C4-2B (cell line): ENCODE measurements at regions not wholly inside any gene's neighbourhood (a gene's known extent, or its start where the extent isn't known, plus 50 kb on each side); places are given as distances from the start of the nearest gene placed in this dataset.

ENCODE experiments used
- H3K27ac ChIP-seq: fragments of 450-650 bp; 2 replicates; pipeline ENCODE4 v1.5.1; 2017
- ZFX ChIP-seq: fragments of 450-650 bp; IDR thresholded peaks from 2 replicates; pipeline ENCODE4 v1.6.1; 2017
- TF ChIP-seq, protein P1 (sequence below): fragments of 450-650 bp; conservative IDR thresholded peaks from 2 replicates; pipeline ENCODE4 v1.5.1; 2017; ENCODE audit warnings: mild to moderate bottlenecking

DNA sequence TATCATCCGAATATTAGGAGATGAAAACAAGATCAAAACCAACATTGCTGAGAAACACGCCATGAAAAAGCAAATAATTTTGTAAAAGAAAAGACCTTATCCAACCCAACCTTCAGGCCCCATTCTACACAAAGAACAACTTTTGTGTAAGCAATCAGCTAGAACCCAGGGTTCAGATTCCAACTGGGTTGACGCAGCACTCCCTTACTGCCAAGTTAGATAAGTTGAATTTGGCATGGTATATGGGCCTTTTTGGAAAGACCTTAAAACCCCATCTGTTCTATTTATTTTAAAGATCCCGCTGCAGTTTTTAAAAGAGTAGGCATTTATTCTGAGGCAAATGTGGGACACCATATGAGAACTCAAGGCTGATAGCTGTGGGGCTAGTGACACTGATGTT lies 2033.8 kb upstream of the WWC1 start:
- no peak overlapping the region for H3K27ac ChIP-seq

DNA sequence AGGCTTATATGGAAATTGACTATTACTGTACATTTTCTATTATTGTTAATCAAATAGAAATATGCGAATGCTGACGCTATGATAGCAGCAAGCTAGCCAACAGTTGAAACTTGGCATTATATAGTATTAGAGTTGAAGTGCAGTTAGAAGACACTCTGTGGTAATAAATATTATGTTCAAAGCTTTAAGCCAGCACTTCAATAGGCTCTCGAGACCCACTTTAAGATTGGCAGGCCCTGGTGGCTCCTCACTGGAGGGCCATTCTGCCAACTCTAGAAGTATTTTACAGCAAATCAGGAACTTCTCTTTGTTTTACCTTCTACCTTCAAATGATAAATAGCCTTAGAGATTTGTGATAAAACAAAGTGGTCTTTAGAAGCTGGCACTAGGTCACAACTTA lies 2029.0 kb upstream of the WWC1 start:
- no peak overlapping the region for H3K27ac ChIP-seq
- TF ChIP-seq ZFX: no peak
- TF ChIP-seq, protein P1, sequence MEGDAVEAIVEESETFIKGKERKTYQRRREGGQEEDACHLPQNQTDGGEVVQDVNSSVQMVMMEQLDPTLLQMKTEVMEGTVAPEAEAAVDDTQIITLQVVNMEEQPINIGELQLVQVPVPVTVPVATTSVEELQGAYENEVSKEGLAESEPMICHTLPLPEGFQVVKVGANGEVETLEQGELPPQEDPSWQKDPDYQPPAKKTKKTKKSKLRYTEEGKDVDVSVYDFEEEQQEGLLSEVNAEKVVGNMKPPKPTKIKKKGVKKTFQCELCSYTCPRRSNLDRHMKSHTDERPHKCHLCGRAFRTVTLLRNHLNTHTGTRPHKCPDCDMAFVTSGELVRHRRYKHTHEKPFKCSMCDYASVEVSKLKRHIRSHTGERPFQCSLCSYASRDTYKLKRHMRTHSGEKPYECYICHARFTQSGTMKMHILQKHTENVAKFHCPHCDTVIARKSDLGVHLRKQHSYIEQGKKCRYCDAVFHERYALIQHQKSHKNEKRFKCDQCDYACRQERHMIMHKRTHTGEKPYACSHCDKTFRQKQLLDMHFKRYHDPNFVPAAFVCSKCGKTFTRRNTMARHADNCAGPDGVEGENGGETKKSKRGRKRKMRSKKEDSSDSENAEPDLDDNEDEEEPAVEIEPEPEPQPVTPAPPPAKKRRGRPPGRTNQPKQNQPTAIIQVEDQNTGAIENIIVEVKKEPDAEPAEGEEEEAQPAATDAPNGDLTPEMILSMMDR: no peak

More for the DNA sequence above, 2033.8 kb upstream of the WWC1 start:
- TF ChIP-seq, protein P1: no peak
- TF ChIP-seq ZFX: no peak

DNA sequence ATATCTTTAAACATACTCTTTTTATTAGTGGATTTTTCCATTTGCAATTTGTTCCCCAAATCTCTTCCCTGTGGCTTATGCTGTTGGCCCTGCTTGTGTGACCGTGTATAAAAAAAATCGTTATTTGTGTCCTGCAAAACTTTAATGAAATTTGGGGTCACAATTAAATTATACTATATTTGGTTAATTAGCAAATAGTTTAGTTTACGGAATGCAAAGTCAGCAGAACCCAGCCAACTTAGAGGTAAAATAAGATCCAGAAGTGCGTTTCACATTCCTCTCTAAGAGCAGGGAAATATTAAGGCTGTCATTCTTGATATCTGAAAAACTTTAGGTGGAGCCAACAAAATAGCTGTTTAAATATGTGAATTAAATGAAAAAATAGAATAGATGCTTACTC lies 2023.5 kb upstream of the WWC1 start:
- no peak overlapping the region for H3K27ac ChIP-seq
- TF ChIP-seq ZFX: no peak
- TF ChIP-seq, protein P1: no peak

DNA sequence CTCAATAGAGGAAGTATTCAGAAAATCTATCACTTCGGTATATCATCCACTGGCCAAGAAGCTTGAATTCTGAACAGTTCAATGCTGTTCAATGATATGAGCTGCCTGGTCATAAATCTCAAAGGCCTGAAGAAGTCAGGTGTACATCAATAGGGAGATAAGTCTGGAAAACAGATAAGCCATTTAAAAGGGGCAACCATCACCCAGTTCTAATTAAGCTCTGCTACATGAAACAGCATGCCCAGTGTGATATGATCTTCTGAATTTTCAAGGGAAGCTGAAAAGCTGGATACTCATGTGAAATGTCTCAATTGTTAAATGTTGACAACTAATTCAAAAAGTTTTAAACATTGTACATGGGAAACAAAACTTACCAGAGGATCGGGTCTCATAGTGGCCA lies 2020.7 kb upstream of the WWC1 start:
- H3K27ac ChIP-seq: no peak overlapping the region
- no peak for TF ChIP-seq ZFX

DNA sequence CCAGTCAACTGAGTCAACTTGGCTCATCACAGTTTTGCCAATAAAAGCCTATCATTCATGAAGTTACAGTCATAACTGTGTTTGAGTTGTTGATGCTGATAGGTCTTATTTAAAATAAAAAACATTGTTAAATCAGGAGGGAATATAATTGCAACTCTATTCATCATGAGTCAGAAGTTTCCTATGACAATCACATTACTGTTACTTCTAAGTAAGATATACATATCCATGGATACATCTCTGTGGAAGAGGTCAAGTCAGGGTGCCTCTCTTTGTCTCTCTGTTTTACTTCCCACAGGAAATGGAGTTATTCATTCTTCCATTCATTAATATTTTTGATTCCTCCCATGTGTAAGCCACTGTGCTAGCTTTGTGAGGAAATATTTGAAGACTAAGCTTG lies 2015.4 kb upstream of the WWC1 start:
- no peak for TF ChIP-seq ZFX
- TF ChIP-seq, protein P1: no peak
- H3K27ac ChIP-seq: no peak overlapping the region

DNA sequence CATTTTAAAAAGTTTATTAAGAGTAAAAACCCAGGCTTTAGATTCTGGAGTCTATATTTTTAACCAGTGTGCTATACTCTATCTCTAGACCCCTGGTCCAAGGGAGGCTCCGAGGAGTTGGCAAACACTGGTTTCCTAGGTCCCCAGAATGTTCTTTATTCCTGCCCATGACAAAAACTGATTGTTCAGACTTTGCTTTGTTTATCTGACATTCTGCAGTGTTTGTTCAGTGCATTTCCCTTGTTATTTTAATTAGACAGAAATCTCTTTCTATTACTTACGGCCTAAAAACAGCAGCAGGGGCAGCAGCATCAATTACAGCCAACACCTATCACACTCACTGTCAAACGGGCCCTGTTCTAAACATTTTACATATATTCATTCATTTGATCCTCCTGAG lies 2011.6 kb upstream of the WWC1 start:
- no peak overlapping the region; the same call in 1 of the 2 replicates for H3K27ac ChIP-seq
- TF ChIP-seq ZFX: no peak
- TF ChIP-seq, protein P1: no peak

DNA sequence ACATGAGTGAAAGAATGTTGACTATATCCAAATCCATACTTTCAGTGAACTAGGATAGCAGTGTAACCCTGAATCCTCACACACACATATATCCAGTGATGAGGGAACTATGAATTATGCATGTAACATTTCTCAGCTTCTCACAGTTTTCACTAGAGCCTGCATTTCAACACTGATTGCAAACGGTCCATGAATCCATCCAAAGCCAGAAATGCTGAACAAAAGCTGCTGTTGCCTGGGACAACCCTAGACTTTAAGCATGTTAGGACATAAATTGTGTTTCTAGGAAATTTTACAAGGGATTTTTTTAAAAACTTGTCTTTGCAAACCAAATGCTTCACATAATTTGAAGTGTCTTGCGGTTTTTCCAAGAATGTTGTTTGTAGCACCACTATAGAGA lies 2010.0 kb upstream of the WWC1 start:
- TF ChIP-seq, protein P1: no peak
- no peak for TF ChIP-seq ZFX
- no peak overlapping the region for H3K27ac ChIP-seq

DNA sequence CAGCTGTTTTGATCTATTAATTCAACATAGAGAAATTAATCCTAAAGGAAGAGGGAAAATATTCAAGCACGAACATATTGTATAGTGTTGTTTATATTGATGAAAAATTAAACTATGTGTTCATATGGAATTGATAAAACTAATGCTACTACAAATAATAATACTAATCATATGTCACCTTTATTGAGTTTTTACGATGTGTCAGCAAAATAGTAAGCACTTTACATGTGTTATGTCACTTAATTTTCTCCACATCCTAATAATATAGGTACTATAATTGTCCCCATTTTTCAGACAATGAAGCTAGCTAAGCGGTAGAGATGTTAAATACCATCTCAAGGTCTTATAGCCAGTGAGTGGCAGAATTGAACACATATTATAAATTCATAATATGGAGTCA lies 2008.5 kb upstream of the WWC1 start:
- no peak overlapping the region for H3K27ac ChIP-seq
- TF ChIP-seq, protein P1: no peak
- no peak for TF ChIP-seq ZFX
